ENCODE measurements at regions not wholly inside any gene's neighbourhood (a gene's known extent, or its start where the extent isn't known, plus 50 kb on each side); places are given as distances from the start of the nearest gene placed in this dataset.

DNA sequence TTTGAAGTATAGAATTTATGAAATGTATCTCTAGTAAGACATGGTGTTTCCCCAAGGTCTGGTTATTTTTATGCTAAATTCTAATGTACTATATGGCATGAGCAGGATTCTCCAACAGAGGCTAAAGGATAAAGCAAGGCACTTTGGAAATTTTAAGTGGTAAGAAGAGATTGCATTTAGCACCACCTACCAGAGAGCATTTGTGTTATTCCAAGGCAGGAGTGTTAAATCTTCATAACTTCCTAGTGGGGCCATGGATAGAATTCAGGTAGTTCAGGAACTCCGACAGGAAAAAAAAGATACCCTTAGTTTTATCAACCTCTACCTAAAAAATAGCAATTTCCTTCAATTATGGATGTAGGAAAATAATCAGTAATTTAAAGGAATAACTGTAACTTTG lies 497.4 kb upstream of the CRIM1 start:
- DNase-seq: no peak
- Histone ChIP-seq H3K4me3 (replicated peaks in 1 of 3; ENCODE audit: low read depth in 2 of 3, low read length in 3 of 3) (no peak overlapping the region), H4K20me1 (ENCODE audit: insufficient read depth, low read length) (no peaks in the 10 kb centered on the region), H3K4me2 (replicated peaks; ENCODE audit: extremely low read depth, low read length, poor library complexity, severe bottlenecking) (no peak overlapping the region), H3K27ac (ENCODE audit: low read depth in 1 of 2, low read length in 2 of 2) (no peak overlapping the region), H3K36me3 (replicated peaks in 1 of 2; ENCODE audit: control insufficient read depth in 1 of 2, insufficient read depth in 2 of 2, low read length in 2 of 2) (no peaks in the 10 kb centered on the region), H3K79me2 (ENCODE audit: insufficient read depth, low read length) (no peaks in the 10 kb centered on the region), H3K4me1 (ENCODE audit: control insufficient read depth in 1 of 2, insufficient read depth in 2 of 2, low read length in 2 of 2) (no peaks in the 10 kb centered on the region), H2AFZ (ENCODE audit: insufficient read depth, low read depth, low read length, poor library complexity, severe bottlenecking) (no peak overlapping the region), H3K9ac (ENCODE audit: insufficient read depth, low read length, poor library complexity, severe bottlenecking) (no peak overlapping the region), H3K27me3 (ENCODE audit: control insufficient read depth in 2 of 2, insufficient read depth in 2 of 2, low read length in 2 of 2) (no peaks in the 10 kb centered on the region), H3K9me3 (replicated peaks in 1 of 2; ENCODE audit: control insufficient read depth in 1 of 2, insufficient read depth in 1 of 2, low read length in 2 of 2) (peaks cover 0 to 3% of the 10 kb centered on the region in 2 donors)
- WGBS (ENCODE audit: insufficient coverage): no CpG with 5 or more reads among the region's 1 CpG
- Mint-ChIP-seq H3K36me3 (no peaks in the 10 kb centered on the region), H3K9me3 (peaks cover 0 to 13% (median 2%) of the 10 kb centered on the region in 7 donors), H3K27ac (no peak overlapping the region), H3K4me1 (no peaks in the 10 kb centered on the region), H3K4me3 (no peak overlapping the region), H3K27me3 (ENCODE audit: low read depth in 3 of 3) (no peaks in the 10 kb centered on the region)
- intact Hi-C loops (cut with micrococcal nuclease): no loop called here
- TF ChIP-seq, protein P1, sequence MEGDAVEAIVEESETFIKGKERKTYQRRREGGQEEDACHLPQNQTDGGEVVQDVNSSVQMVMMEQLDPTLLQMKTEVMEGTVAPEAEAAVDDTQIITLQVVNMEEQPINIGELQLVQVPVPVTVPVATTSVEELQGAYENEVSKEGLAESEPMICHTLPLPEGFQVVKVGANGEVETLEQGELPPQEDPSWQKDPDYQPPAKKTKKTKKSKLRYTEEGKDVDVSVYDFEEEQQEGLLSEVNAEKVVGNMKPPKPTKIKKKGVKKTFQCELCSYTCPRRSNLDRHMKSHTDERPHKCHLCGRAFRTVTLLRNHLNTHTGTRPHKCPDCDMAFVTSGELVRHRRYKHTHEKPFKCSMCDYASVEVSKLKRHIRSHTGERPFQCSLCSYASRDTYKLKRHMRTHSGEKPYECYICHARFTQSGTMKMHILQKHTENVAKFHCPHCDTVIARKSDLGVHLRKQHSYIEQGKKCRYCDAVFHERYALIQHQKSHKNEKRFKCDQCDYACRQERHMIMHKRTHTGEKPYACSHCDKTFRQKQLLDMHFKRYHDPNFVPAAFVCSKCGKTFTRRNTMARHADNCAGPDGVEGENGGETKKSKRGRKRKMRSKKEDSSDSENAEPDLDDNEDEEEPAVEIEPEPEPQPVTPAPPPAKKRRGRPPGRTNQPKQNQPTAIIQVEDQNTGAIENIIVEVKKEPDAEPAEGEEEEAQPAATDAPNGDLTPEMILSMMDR (IDR thresholded peaks at IDR 0.05): no peak

DNA sequence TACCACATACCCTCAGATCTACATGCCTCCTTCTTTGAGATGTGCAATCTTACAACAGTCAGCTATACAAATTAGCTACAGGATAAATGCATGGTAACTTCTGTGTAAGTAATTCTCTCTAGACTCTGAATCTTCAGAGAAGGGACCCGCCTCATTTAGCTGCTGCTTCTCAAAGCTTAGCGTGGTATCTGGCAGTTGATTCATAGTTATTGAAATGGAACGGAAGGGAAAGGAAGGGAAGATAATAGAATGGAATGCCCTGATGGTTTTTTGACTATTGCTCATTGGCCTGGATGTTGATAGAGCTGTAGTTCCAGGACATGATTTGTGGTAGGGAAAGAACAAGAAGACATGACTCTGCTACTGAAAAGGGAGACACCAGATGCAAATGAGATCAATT lies 498.1 kb upstream of the CRIM1 start:
- no peaks in the 10 kb centered on the region for H3K4me1 ChIP-seq (ENCODE audit: control insufficient read depth in 1 of 2, insufficient read depth in 2 of 2, low read length in 2 of 2)
- WGBS (ENCODE audit: insufficient coverage): 70% methylated on average over 2 of the region's 3 CpGs
- no peak overlapping the region for H2AFZ ChIP-seq (ENCODE audit: insufficient read depth, low read depth, low read length, poor library complexity, severe bottlenecking)
- TF ChIP-seq, protein P1 (IDR thresholded peaks at IDR 0.05): no peak
- no peaks in the 10 kb centered on the region for H4K20me1 ChIP-seq (ENCODE audit: insufficient read depth, low read length)
- no peaks in the 10 kb centered on the region for H3K36me3 Mint-ChIP-seq
- no peak overlapping the region for H3K4me3 ChIP-seq (replicated peaks in 1 of 3; ENCODE audit: low read depth in 2 of 3, low read length in 3 of 3)
- no peak overlapping the region for H3K27ac ChIP-seq (ENCODE audit: low read depth in 1 of 2, low read length in 2 of 2)
- H3K4me2 ChIP-seq (replicated peaks; ENCODE audit: extremely low read depth, low read length, poor library complexity, severe bottlenecking): no peak overlapping the region
- H3K27ac Mint-ChIP-seq: no peak overlapping the region
- H3K27me3 ChIP-seq (ENCODE audit: control insufficient read depth in 2 of 2, insufficient read depth in 2 of 2, low read length in 2 of 2): no peaks in the 10 kb centered on the region
- no peak for DNase-seq
- no peak overlapping the region for H3K9ac ChIP-seq (ENCODE audit: insufficient read depth, low read length, poor library complexity, severe bottlenecking)
- no peaks in the 10 kb centered on the region for H3K4me1 Mint-ChIP-seq
- H3K79me2 ChIP-seq (ENCODE audit: insufficient read depth, low read length): no peaks in the 10 kb centered on the region
- H3K4me3 Mint-ChIP-seq: no peak overlapping the region
- no peaks in the 10 kb centered on the region for H3K27me3 Mint-ChIP-seq (ENCODE audit: low read depth in 3 of 3)
- no peaks in the 10 kb centered on the region for H3K36me3 ChIP-seq (replicated peaks in 1 of 2; ENCODE audit: control insufficient read depth in 1 of 2, insufficient read depth in 2 of 2, low read length in 2 of 2)
- peaks cover 0 to 15% (median 2%) of the 10 kb centered on the region in 7 donors for H3K9me3 Mint-ChIP-seq
- H3K9me3 ChIP-seq (replicated peaks in 1 of 2; ENCODE audit: control insufficient read depth in 1 of 2, insufficient read depth in 1 of 2, low read length in 2 of 2): peaks cover 0 to 3% of the 10 kb centered on the region in 2 donors
- intact Hi-C loops (cut with micrococcal nuclease): no loop called here

Data from CD14-positive monocyte (primary cell).